ENCODE measurements at regions not wholly inside any gene's neighbourhood (a gene's known extent, or its start where the extent isn't known, plus 50 kb on each side); places are given as distances from the start of the nearest gene placed in this dataset.
"Not testable (repeated sequence)": the region's sequence is repeated elsewhere in the genome, so short reads cannot be mapped to it uniquely, and the experiment has no call there.

DNA sequence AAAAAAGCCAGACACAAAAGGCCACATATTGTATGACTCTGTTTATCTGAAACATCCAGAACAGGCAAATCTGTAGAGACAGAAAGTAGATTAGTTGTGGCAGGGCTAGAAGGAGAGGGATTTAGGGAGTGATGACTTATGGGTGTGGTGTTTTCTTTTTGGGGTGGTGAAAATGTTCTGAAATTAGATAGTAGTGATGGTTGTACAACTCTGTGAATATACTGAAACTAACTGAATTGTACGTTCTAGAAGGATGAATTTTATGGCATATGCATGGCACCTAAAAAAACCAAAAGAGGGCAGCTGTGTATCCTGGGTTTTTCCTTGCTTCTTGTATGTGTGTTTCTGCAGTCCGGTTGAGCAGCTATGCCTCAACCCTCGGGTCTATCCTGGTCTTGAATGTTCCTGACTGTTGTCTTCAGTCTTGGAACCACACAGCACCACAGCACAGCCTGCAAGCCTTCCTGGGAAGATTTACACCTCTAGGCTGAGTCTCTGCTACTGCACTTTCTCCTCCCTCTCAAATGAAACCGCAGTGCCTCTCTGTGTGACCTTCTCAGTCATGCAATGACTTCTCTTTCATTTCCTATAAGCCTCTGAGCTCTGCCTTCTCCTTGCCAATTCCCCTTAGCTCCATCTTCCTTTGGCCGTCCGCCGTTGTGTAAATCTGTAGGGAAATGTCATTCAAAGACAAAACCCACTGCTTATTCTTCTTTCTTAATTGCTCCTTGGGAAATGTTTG is 269.1 kb upstream of the PLGLB1 start:
- not testable (repeated sequence) for H3K9ac ChIP-seq (ENCODE audit: low read length); H3F3A ChIP-seq (ENCODE audit: insufficient read depth, low read length); H3K4me1 ChIP-seq (ENCODE audit: insufficient read depth, low read length, severe bottlenecking); H3K4me2 ChIP-seq (ENCODE audit: low read length); H3K36me3 ChIP-seq (ENCODE audit: insufficient read depth, low read length); H2AFZ ChIP-seq (ENCODE audit: low read length); H3K9me3 ChIP-seq (ENCODE audit: low read length); H3K9me2 ChIP-seq (ENCODE audit: low read depth, low read length); H3K4me3 ChIP-seq (ENCODE audit: low read depth, low read length, poor library complexity, severe bottlenecking); H3K27me3 ChIP-seq (ENCODE audit: insufficient read depth, low read length); H3K79me2 ChIP-seq (ENCODE audit: insufficient read depth, low read length); H4K20me1 ChIP-seq (ENCODE audit: insufficient read depth, low read length); H3K27ac ChIP-seq (ENCODE audit: low read depth, low read length, poor library complexity, severe bottlenecking)

- H3K27ac ChIP-seq (ENCODE audit: low read depth, low read length, poor library complexity, severe bottlenecking); H3K27me3 ChIP-seq (ENCODE audit: insufficient read depth, low read length); H4K20me1 ChIP-seq (ENCODE audit: insufficient read depth, low read length); H3K4me2 ChIP-seq (ENCODE audit: low read length); H3K9me3 ChIP-seq (ENCODE audit: low read length); H3K9me2 ChIP-seq (ENCODE audit: low read depth, low read length); H2AFZ ChIP-seq (ENCODE audit: low read length); H3K79me2 ChIP-seq (ENCODE audit: insufficient read depth, low read length); H3K4me3 ChIP-seq (ENCODE audit: low read depth, low read length, poor library complexity, severe bottlenecking); H3K4me1 ChIP-seq (ENCODE audit: insufficient read depth, low read length, severe bottlenecking); H3K9ac ChIP-seq (ENCODE audit: low read length); H3K36me3 ChIP-seq (ENCODE audit: insufficient read depth, low read length); H3F3A ChIP-seq (ENCODE audit: insufficient read depth, low read length): not testable (repeated sequence)
Measured at GRCh38 chr2:87291400-87292200, 270.0 kb upstream of the PLGLB1 start.

DNA sequence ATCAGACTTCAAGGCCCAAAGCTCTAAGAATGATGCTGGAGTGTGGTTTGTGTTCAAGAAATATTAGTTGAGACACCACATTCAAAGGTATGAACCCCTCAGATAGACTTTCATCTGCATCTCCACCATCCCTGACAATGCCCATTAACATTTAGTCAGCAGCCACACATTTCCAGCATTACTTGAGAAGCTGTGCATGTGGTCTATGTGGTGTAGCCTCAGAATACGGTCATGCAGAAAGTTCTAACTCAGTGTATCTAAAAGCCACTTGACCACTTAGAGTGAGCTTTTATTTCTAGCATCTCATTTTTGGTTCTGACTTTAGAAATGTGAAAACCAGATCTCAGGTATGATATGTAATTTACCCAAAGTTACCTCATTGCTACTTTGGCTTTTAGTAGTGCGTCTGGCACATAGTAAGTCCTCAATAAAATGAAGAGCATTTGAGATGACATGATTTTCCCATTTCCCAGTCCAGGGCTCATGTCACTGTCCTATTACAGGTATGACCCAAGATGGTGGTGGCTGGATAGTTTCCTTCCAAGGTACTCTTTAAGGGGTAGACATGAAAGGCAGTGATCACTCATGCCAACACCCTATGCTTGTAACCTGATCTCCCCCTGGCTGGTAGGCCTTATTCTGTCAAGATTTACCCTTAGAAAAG is 272.4 kb upstream of the PLGLB1 start:
- not testable (repeated sequence) for H3K9ac ChIP-seq (ENCODE audit: low read length); H3K27me3 ChIP-seq (ENCODE audit: insufficient read depth, low read length); H3K4me3 ChIP-seq (ENCODE audit: low read depth, low read length, poor library complexity, severe bottlenecking); H3K4me2 ChIP-seq (ENCODE audit: low read length); H3K36me3 ChIP-seq (ENCODE audit: insufficient read depth, low read length); H3K4me1 ChIP-seq (ENCODE audit: insufficient read depth, low read length, severe bottlenecking); H3K9me2 ChIP-seq (ENCODE audit: low read depth, low read length); H3K79me2 ChIP-seq (ENCODE audit: insufficient read depth, low read length); H2AFZ ChIP-seq (ENCODE audit: low read length); H3K27ac ChIP-seq (ENCODE audit: low read depth, low read length, poor library complexity, severe bottlenecking); H3F3A ChIP-seq (ENCODE audit: insufficient read depth, low read length); H4K20me1 ChIP-seq (ENCODE audit: insufficient read depth, low read length); H3K9me3 ChIP-seq (ENCODE audit: low read length)

DNA sequence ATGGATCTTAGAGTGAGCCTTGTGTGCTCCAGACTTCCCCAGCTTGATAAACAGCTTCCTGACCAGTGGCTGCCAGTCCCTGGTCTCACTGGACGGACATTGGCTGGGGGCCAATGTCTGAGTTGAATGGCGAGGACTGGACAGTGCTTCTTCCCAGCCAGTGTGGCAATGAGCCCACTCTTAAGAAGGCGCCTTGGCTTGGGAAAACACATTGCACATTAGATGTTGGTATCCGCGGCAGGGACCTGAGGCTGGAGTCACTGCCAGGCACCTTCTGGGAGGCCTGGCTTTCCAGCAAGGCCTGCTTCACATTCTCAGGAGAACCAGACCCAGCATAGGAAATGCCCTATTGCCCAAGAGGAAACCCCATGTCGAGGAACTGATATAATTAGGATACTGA is 273.5 kb upstream of the PLGLB1 start:
- H2AFZ ChIP-seq (ENCODE audit: low read length); H4K20me1 ChIP-seq (ENCODE audit: insufficient read depth, low read length); H3K9me3 ChIP-seq (ENCODE audit: low read length); H3K4me1 ChIP-seq (ENCODE audit: insufficient read depth, low read length, severe bottlenecking); H3K4me2 ChIP-seq (ENCODE audit: low read length); H3K27me3 ChIP-seq (ENCODE audit: insufficient read depth, low read length); H3K9ac ChIP-seq (ENCODE audit: low read length); H3K9me2 ChIP-seq (ENCODE audit: low read depth, low read length); H3K4me3 ChIP-seq (ENCODE audit: low read depth, low read length, poor library complexity, severe bottlenecking); H3K79me2 ChIP-seq (ENCODE audit: insufficient read depth, low read length); H3F3A ChIP-seq (ENCODE audit: insufficient read depth, low read length); H3K27ac ChIP-seq (ENCODE audit: low read depth, low read length, poor library complexity, severe bottlenecking); H3K36me3 ChIP-seq (ENCODE audit: insufficient read depth, low read length): not testable (repeated sequence)

GRCh38 chr2:87301349-87301748 is 279.7 kb upstream of the PLGLB1 start:
- not testable (repeated sequence) for H3F3A ChIP-seq (ENCODE audit: insufficient read depth, low read length); H3K9me2 ChIP-seq (ENCODE audit: low read depth, low read length); H2AFZ ChIP-seq (ENCODE audit: low read length); H3K27me3 ChIP-seq (ENCODE audit: insufficient read depth, low read length); H3K4me3 ChIP-seq (ENCODE audit: low read depth, low read length, poor library complexity, severe bottlenecking); H4K20me1 ChIP-seq (ENCODE audit: insufficient read depth, low read length); H3K79me2 ChIP-seq (ENCODE audit: insufficient read depth, low read length); H3K36me3 ChIP-seq (ENCODE audit: insufficient read depth, low read length); H3K4me2 ChIP-seq (ENCODE audit: low read length); H3K9me3 ChIP-seq (ENCODE audit: low read length); H3K27ac ChIP-seq (ENCODE audit: low read depth, low read length, poor library complexity, severe bottlenecking); H3K4me1 ChIP-seq (ENCODE audit: insufficient read depth, low read length, severe bottlenecking); H3K9ac ChIP-seq (ENCODE audit: low read length)

- H3K9ac ChIP-seq (ENCODE audit: low read length); H3F3A ChIP-seq (ENCODE audit: insufficient read depth, low read length); H2AFZ ChIP-seq (ENCODE audit: low read length); H3K36me3 ChIP-seq (ENCODE audit: insufficient read depth, low read length); H3K9me2 ChIP-seq (ENCODE audit: low read depth, low read length); H3K27ac ChIP-seq (ENCODE audit: low read depth, low read length, poor library complexity, severe bottlenecking); H3K4me1 ChIP-seq (ENCODE audit: insufficient read depth, low read length, severe bottlenecking); H4K20me1 ChIP-seq (ENCODE audit: insufficient read depth, low read length); H3K9me3 ChIP-seq (ENCODE audit: low read length); H3K4me2 ChIP-seq (ENCODE audit: low read length); H3K4me3 ChIP-seq (ENCODE audit: low read depth, low read length, poor library complexity, severe bottlenecking); H3K79me2 ChIP-seq (ENCODE audit: insufficient read depth, low read length); H3K27me3 ChIP-seq (ENCODE audit: insufficient read depth, low read length): not testable (repeated sequence)
Measured at GRCh38 chr2:87301871-87302270, 280.2 kb upstream of the PLGLB1 start.

GRCh38 chr2:87308621-87309020 is 287.0 kb upstream of the PLGLB1 start:
- not testable (repeated sequence) for H3K79me2 ChIP-seq (ENCODE audit: insufficient read depth, low read length); H3K4me1 ChIP-seq (ENCODE audit: insufficient read depth, low read length, severe bottlenecking); H3K9me3 ChIP-seq (ENCODE audit: low read length); H3K9ac ChIP-seq (ENCODE audit: low read length); H2AFZ ChIP-seq (ENCODE audit: low read length); H3K9me2 ChIP-seq (ENCODE audit: low read depth, low read length); H3K4me2 ChIP-seq (ENCODE audit: low read length); H3K27ac ChIP-seq (ENCODE audit: low read depth, low read length, poor library complexity, severe bottlenecking); H3K4me3 ChIP-seq (ENCODE audit: low read depth, low read length, poor library complexity, severe bottlenecking); H3F3A ChIP-seq (ENCODE audit: insufficient read depth, low read length); H4K20me1 ChIP-seq (ENCODE audit: insufficient read depth, low read length); H3K27me3 ChIP-seq (ENCODE audit: insufficient read depth, low read length); H3K36me3 ChIP-seq (ENCODE audit: insufficient read depth, low read length)
